GM21619 (cell line): ENCODE measurements at regions not wholly inside any gene's neighbourhood (a gene's known extent, or its start where the extent isn't known, plus 50 kb on each side); places are given as distances from the start of the nearest gene placed in this dataset.

Experiments
- ATAC-seq: cut with Tn5 transposase; IDR thresholded peaks from one replicate; pipeline ENCODE4 v1.9.1; 2021; ENCODE audit not compliant: unreplicated experiment

GRCh38 chr15:46471096-46471495, 836.3 kb downstream of the SQOR start:
- ATAC-seq, result no peak

GRCh38 chr15:46489276-46489675, 854.4 kb downstream of the SQOR start:
- no peak for ATAC-seq

- ATAC-seq, result no peak
Observed at GRCh38 chr15:46496491-46497115, 861.8 kb downstream of the SQOR start.

GRCh38 chr15:46502667-46503066, 867.8 kb downstream of the SQOR start:
- ATAC-seq, result no peak

- ATAC-seq, result no peak
Observed at GRCh38 chr15:46518381-46518780, 883.6 kb downstream of the SQOR start.

GRCh38 chr15:46523701-46524100, 888.9 kb downstream of the SQOR start:
- no peak for ATAC-seq

- no peak for ATAC-seq
Observed at GRCh38 chr15:46525984-46526725, 891.3 kb downstream of the SQOR start.

- no peak for ATAC-seq
Observed at GRCh38 chr15:46526726-46527110, 891.9 kb downstream of the SQOR start.

GRCh38 chr15:46543626-46544025, 908.8 kb downstream of the SQOR start:
- ATAC-seq, result no peak

- ATAC-seq, result no peak
Observed at GRCh38 chr15:46548989-46549388, 914.2 kb downstream of the SQOR start.

GRCh38 chr15:46552316-46552715, 917.5 kb downstream of the SQOR start:
- no peak for ATAC-seq

- ATAC-seq, result no peak
Observed at GRCh38 chr15:46555547-46555946, 920.7 kb downstream of the SQOR start.

- no peak for ATAC-seq
Observed at GRCh38 chr15:46556010-46556409, 921.2 kb downstream of the SQOR start.

GRCh38 chr15:46556559-46557379, 921.9 kb downstream of the SQOR start:
- no peak for ATAC-seq

- ATAC-seq, result no peak
Observed at GRCh38 chr15:46567968-46568367, 933.1 kb downstream of the SQOR start.

GRCh38 chr15:46569781-46570180, 935.0 kb downstream of the SQOR start:
- ATAC-seq, result no peak

- no peak for ATAC-seq
Observed at GRCh38 chr15:46576646-46577395, 942.0 kb downstream of the SQOR start.

GRCh38 chr15:46577767-46578166, 942.9 kb downstream of the SQOR start:
- ATAC-seq, result no peak

- no peak for ATAC-seq
Observed at GRCh38 chr15:46580487-46580886, 945.7 kb downstream of the SQOR start.

- ATAC-seq, result no peak
Observed at GRCh38 chr15:46580924-46581323, 946.1 kb downstream of the SQOR start.

GRCh38 chr15:46589088-46589487, 954.3 kb downstream of the SQOR start:
- no peak for ATAC-seq
